A549 (cell line): ENCODE measurements at regions not wholly inside any gene's neighbourhood (a gene's known extent, or its start where the extent isn't known, plus 50 kb on each side); places are given as distances from the start of the nearest gene placed in this dataset.

Experiments used
- ATAC-seq, 2 experiments: fragments of 200-7000 bp in 1 of 2; fragments of >200 bp in 1 of 2; cut with Nextera tagmentation in 1 of 2; cut with Tn5 transposase in 1 of 2; 3 replicates each; pipeline versions ENCODE4 v1.8.0 to v1.9.1; 2018 to 2020; ENCODE audit warnings: mild to moderate bottlenecking in 1 of 2, moderate library complexity in 1 of 2
- CTCF ChIA-PET: fragments of 300-600 bp; sonication (Branson Sonifier 250); formaldehyde crosslinking; extraction: SDS; loops from one replicate; lab custom pipeline; 2021; ENCODE audit warnings: antibody characterized with exemption, inconsistent platforms; lab: Yijun Ruan, JAX
- POLR2A ChIA-PET: fragments of 350-600 bp; formaldehyde crosslinking; extraction: SDS; loops from one replicate; lab custom pipeline; 2021; ENCODE audit warnings: antibody characterized with exemption, inconsistent platforms; lab: Yijun Ruan, JAX
- DNase-seq, 2 experiments: peaks; one replicate each; pipeline versions ENCODE4 v3.0.0 to v3.0.0-alpha.2; 2011 to 2016; ENCODE audit warnings: low read depth in 1 of 2, low spot score in 1 of 2
- FAIRE-seq: peaks from 2 replicates; lab custom pipeline; 2011; peaks lifted over from hg19 to GRCh38; lab: Jason Lieb, UNC
- H3K27ac ChIP-seq, 2 experiments: fragments of >200 bp; sonication (Bioruptor Twin); formaldehyde crosslinking; 3 replicates each; pipeline ENCODE4 v1.5.1; 2016 to 2017
- H3K4me1 ChIP-seq: fragments of >200 bp; sonication (Bioruptor Twin); formaldehyde crosslinking; 3 replicates; pipeline ENCODE4 v1.6.1; 2016
- H3K4me2 ChIP-seq: fragments of >200 bp; sonication (Bioruptor Twin); formaldehyde crosslinking; 3 replicates; pipeline ENCODE4 v1.6.1; 2016
- H3K4me3 ChIP-seq: fragments of >200 bp; sonication (Bioruptor Twin); formaldehyde crosslinking; 3 replicates; pipeline ENCODE4 v1.5.1; 2016
- H3K9me3 ChIP-seq: fragments of >200 bp; sonication (Bioruptor Twin); formaldehyde crosslinking; 3 replicates; pipeline ENCODE4 v1.6.1; 2016
- CBX8 ChIP-seq: fragments of 200-600 bp; sonication (generic); IDR thresholded peaks from 2 replicates; pipeline ENCODE4 v1.6.1; 2016
- EHMT2 ChIP-seq: fragments of 200-600 bp; sonication (generic); IDR thresholded peaks from 2 replicates; pipeline ENCODE4 v1.6.1; 2016; ENCODE audit warnings: antibody characterized with exemption, low read depth, mild to moderate bottlenecking, moderate library complexity
- ESRRA ChIP-seq: fragments of 150-350 bp; IDR thresholded peaks from 2 replicates; pipeline ENCODE4 v1.6.1; 2014; ENCODE audit warnings: mild to moderate bottlenecking, low read length, borderline replicate concordance
- GATA3 ChIP-seq: IDR thresholded peaks from 2 replicates; pipeline ENCODE4 v1.6.1; 2012; ENCODE audit warnings: borderline replicate concordance
- HOXA7 ChIP-seq: fragments of 250-450 bp; sonication (Bioruptor Pico); IDR thresholded peaks from 2 replicates; pipeline ENCODE4 v1.5.0; 2020; ENCODE audit warnings: mild to moderate bottlenecking, moderate library complexity
- MAFK ChIP-seq: fragments of 450-650 bp; IDR thresholded peaks from 2 replicates; pipeline ENCODE4 v1.6.1; 2014; ENCODE audit not compliant: partially characterized antibody
- MAZ ChIP-seq: fragments of 150-350 bp; IDR thresholded peaks from 2 replicates; pipeline ENCODE4 v1.6.1; 2014; ENCODE audit warnings: antibody characterized with exemption, low read depth, low read length, borderline replicate concordance
- NFE2L2 ChIP-seq: fragments of 150-350 bp; conservative IDR thresholded peaks from 2 replicates; pipeline ENCODE4 v1.6.1; 2014; ENCODE audit warnings: low read length
- NPAS2 ChIP-seq: fragments of 250-450 bp; sonication (Bioruptor Pico); IDR thresholded peaks from 2 replicates; pipeline ENCODE4 v1.8.0; 2022; ENCODE audit warnings: mild to moderate bottlenecking, moderate library complexity, borderline replicate concordance
- NR3C1 ChIP-seq: fragments of >200 bp; sonication (Bioruptor Twin); formaldehyde crosslinking; IDR thresholded peaks from 3 replicates; pipeline ENCODE4 v1.6.1; 2017
- POLR2A ChIP-seq: IDR thresholded peaks from 2 replicates; pipeline ENCODE4 v1.6.1; 2012; ENCODE audit warnings: mild to moderate bottlenecking, low read length
- RAD21 ChIP-seq, 2 experiments: fragments of >200 bp in 1 of 2; sonication (Bioruptor Twin) in 1 of 2; formaldehyde crosslinking in 1 of 2; IDR thresholded peaks in 1 of 2; conservative IDR thresholded peaks in 1 of 2; 2 replicates in 1 of 2; 3 replicates in 1 of 2; pipeline ENCODE4 v1.6.1; 2012 to 2018; ENCODE audit warnings: inconsistent platforms in 1 of 2
- RARB ChIP-seq: fragments of 250-450 bp; sonication (Bioruptor Pico); IDR thresholded peaks from 2 replicates; pipeline ENCODE4 v1.8.0; 2021; ENCODE audit warnings: mild to moderate bottlenecking, moderate library complexity
- RCOR1 ChIP-seq: fragments of 150-350 bp; IDR thresholded peaks from 2 replicates; pipeline ENCODE4 v1.6.1; 2014; ENCODE audit warnings: antibody characterized with exemption, low read length, low read depth
- RFX5 ChIP-seq: fragments of 450-650 bp; IDR thresholded peaks from 2 replicates; pipeline ENCODE4 v1.7.1; 2014; ENCODE audit warnings: antibody characterized with exemption, mild to moderate bottlenecking, moderate library complexity
- RNF2 ChIP-seq: fragments of 200-600 bp; sonication (generic); IDR thresholded peaks from 2 replicates; pipeline ENCODE4 v1.6.1; 2016; ENCODE audit warnings: low read depth, mild to moderate bottlenecking, antibody characterized with exemption, moderate library complexity, borderline replicate concordance
- TFCP2L1 ChIP-seq: fragments of 250-450 bp; sonication (Bioruptor Pico); IDR thresholded peaks from 2 replicates; pipeline ENCODE4 v1.5.0; 2021; ENCODE audit warnings: mild to moderate bottlenecking
- TP53 ChIP-seq: fragments of 250-450 bp; sonication (Bioruptor Pico); IDR thresholded peaks from 2 replicates; pipeline ENCODE4 v1.5.0; 2021; ENCODE audit warnings: mild to moderate bottlenecking, moderate library complexity
- ZFP36 ChIP-seq: fragments of 450-650 bp; IDR thresholded peaks from 2 replicates; pipeline ENCODE4 v1.6.1; 2014; ENCODE audit warnings: borderline replicate concordance; ENCODE audit not compliant: partially characterized antibody
- ZNF302 ChIP-seq: fragments of 250-450 bp; sonication (Bioruptor Pico); IDR thresholded peaks from 2 replicates; pipeline ENCODE4 v1.9.0; 2021; ENCODE audit warnings: inconsistent platforms, mild to moderate bottlenecking, moderate library complexity
- ZSCAN20 ChIP-seq: fragments of 250-450 bp; sonication (Bioruptor Pico); IDR thresholded peaks from 2 replicates; pipeline ENCODE4 v1.8.0; 2022; ENCODE audit warnings: mild to moderate bottlenecking, moderate library complexity
- WGBS: methylation state at CpG from one replicate; pipeline ENCODE4 v1.1.6; 2017; ENCODE audit errors: missing lambda C conversion rate; 5-methylcytosine and 5-hydroxymethylcytosine counted together
- TF ChIP-seq, protein P1 (sequence below): fragments of 250-450 bp; sonication (Bioruptor Pico); IDR thresholded peaks from 2 replicates; pipeline ENCODE4 v1.5.0; 2021; ENCODE audit warnings: mild to moderate bottlenecking, moderate library complexity, borderline replicate concordance
- TF ChIP-seq, protein P2 (sequence below): fragments of >200 bp; sonication (Bioruptor Twin); formaldehyde crosslinking; IDR thresholded peaks from 3 replicates; pipeline ENCODE4 v1.6.1; 2016
- TF ChIP-seq, protein P3 (sequence below): fragments of 150-350 bp; IDR thresholded peaks from 2 replicates; pipeline ENCODE4 v1.6.1; 2014; ENCODE audit warnings: low read depth, mild to moderate bottlenecking, low read length
- TF ChIP-seq, protein P4 (sequence below): IDR thresholded peaks from 2 replicates; pipeline ENCODE4 v1.6.1; 2012

DNA sequence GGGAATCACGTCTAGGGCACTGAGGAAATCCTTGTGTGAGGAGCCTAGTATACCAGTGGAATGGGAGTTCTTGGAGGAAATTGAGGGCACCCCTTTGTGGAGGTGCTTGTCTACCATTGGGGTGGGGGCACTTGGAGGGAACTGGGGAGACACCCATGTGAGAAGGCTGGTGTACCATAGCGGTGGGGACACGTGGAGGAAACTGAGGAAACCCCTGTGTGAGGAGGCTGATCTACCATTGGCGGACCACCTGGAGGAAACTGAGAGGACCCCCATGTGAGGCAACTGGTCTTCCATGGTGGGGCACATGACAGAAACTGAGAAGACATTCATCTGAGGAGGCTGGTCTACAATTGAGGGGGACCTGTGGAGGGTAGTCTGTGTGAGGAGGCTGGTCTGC lies 164.5 kb downstream of the FBLN2 start:
- no peak overlapping the region for H3K4me2 ChIP-seq
- WGBS = 0% methylated on average over 4 of the region's 4 CpGs
- ATAC-seq = no peak
- FAIRE-seq = no peak
- DNase-seq = no peak
- POLR2A ChIA-PET = no interaction called here
- no peaks in the 10 kb centered on the region for H3K4me1 ChIP-seq
- H3K27ac ChIP-seq = no peak overlapping the region
- H3K4me3 ChIP-seq = no peak overlapping the region
- 0 out of 3 replicates have a peak, but pooled peaks cover 3% of the 10 kb centered on the region for H3K9me3 ChIP-seq
- TF ChIP-seq NFE2L2 (no peak), RFX5 (no peak), HOXA7 (no peak), MAZ (no peak), GATA3 (no peak), ZFP36 (no peak), TFCP2L1 (no peak), ZSCAN20 (CRISPR knock-in tag) (no peak), RAD21 (conservative IDR thresholded peaks at IDR 0.05 in 1 of 2, IDR thresholded peaks at IDR 0.05 in 1 of 2) (no peak), POLR2A (no peak), EHMT2 (no peak), RARB (no peak)
- TF ChIP-seq, protein P1, sequence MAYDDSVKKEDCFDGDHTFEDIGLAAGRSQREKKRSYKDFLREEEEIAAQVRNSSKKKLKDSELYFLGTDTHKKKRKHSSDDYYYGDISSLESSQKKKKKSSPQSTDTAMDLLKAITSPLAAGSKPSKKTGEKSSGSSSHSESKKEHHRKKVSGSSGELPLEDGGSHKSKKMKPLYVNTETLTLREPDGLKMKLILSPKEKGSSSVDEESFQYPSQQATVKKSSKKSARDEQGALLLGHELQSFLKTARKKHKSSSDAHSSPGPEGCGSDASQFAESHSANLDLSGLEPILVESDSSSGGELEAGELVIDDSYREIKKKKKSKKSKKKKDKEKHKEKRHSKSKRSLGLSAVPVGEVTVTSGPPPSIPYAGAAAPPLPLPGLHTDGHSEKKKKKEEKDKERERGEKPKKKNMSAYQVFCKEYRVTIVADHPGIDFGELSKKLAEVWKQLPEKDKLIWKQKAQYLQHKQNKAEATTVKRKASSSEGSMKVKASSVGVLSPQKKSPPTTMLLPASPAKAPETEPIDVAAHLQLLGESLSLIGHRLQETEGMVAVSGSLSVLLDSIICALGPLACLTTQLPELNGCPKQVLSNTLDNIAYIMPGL (CRISPR knock-in tag) = no peak
- TF ChIP-seq, protein P2, sequence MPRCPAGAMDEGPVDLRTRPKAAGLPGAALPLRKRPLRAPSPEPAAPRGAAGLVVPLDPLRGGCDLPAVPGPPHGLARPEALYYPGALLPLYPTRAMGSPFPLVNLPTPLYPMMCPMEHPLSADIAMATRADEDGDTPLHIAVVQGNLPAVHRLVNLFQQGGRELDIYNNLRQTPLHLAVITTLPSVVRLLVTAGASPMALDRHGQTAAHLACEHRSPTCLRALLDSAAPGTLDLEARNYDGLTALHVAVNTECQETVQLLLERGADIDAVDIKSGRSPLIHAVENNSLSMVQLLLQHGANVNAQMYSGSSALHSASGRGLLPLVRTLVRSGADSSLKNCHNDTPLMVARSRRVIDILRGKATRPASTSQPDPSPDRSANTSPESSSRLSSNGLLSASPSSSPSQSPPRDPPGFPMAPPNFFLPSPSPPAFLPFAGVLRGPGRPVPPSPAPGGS = no peak
- TF ChIP-seq, protein P3, sequence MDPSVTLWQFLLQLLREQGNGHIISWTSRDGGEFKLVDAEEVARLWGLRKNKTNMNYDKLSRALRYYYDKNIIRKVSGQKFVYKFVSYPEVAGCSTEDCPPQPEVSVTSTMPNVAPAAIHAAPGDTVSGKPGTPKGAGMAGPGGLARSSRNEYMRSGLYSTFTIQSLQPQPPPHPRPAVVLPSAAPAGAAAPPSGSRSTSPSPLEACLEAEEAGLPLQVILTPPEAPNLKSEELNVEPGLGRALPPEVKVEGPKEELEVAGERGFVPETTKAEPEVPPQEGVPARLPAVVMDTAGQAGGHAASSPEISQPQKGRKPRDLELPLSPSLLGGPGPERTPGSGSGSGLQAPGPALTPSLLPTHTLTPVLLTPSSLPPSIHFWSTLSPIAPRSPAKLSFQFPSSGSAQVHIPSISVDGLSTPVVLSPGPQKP = no peak
- TF ChIP-seq, all 56 proteins: peak for 0
- CTCF ChIA-PET = no interaction called here

DNA sequence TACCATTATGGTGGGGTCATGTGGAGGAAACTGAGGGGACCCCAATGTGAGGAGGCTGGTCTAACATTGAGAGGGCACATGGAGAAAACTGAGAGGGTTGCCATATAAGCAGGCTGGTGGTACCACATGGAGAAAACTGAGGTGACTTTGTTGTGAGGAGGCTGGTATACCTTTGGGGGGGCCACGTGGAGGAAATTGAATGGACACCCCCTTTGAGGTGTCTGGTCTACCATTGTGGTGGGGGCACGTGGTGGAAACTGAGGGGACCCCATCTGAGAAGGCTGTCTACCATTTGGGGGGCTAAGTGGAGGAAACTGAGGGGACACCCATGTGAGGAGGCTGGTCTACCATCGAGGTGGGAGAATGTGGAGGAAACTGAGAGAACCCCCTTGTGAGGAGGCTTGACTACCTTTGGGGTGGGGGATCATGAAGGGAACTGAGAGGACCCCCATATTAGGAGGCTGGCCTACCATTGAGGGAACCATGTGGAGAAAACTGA lies 163.8 kb downstream of the FBLN2 start:
- no peak overlapping the region for H3K4me2 ChIP-seq
- 0% methylated on average over 3 of the region's 3 CpGs for WGBS
- H3K9me3 ChIP-seq = 0 out of 3 replicates have a peak, but pooled peaks cover 3% of the 10 kb centered on the region
- DNase-seq (no peak), ATAC-seq (no peak), FAIRE-seq (no peak)
- H3K27ac ChIP-seq = no peak overlapping the region
- CTCF ChIA-PET = no interaction called here
- TF ChIP-seq NFE2L2 = no peak
- POLR2A ChIA-PET = no interaction called here
- H3K4me3 ChIP-seq = no peak overlapping the region
- no peaks in the 10 kb centered on the region for H3K4me1 ChIP-seq

DNA sequence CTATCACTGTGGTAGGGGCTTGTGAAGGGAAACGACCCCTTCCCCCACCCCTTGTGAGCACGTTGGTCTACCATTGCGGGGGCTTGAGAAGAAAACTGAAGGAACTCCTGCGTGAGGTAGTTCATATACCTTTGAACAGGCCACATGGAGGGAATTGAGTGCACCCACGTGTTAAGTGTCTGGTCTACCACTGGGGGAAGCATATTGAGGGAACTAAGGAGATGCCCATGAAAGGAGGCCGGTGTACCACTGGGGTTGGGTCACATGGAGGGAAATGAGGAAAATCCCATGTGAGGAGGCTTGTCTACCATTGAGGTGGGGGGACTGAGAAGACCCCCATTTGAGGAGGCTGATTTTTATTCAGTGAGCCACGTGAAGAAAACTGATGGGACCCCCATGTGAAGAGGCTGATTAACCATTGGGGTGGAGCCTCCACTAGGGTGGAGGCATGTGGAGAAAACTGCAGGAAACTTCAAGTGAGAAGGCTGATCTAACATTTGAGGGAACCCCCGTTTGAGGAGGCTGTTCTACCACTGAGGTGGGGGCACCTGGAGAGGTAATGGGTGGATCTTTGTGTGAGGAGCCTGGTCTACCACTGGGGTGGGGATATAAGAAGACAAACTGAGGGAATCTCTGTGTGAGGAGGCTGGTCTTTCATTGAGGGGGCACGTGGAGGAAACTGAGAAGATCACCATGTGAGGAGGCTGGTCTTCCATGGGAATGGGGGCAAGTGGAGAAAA lies 163.2 kb downstream of the FBLN2 start:
- FAIRE-seq = no peak
- peak in 1 of 2 experiments; percentile 56; a peak in 2 of 6 replicates for ATAC-seq
- DNase-seq = no peak
- WGBS = 2% methylated on average over 9 of the region's 9 CpGs
- H3K4me1 ChIP-seq = no peaks in the 10 kb centered on the region
- CTCF ChIA-PET = no interaction called here
- no peak overlapping the region for H3K4me2 ChIP-seq
- POLR2A ChIA-PET = no interaction called here
- no peak overlapping the region for H3K27ac ChIP-seq
- H3K9me3 ChIP-seq = peaks cover 3% of the 10 kb centered on the region; the same call in 1 of the 3 replicates
- H3K4me3 ChIP-seq = no peak overlapping the region
- TF ChIP-seq RAD21 (conservative IDR thresholded peaks at IDR 0.05 in 1 of 2, IDR thresholded peaks at IDR 0.05 in 1 of 2) (no peak), POLR2A (no peak), ZFP36 (no peak), ZNF302 (CRISPR knock-in tag) (no peak), CBX8 (no peak), MAFK (no peak), RCOR1 (no peak), EHMT2 (no peak), RNF2 (no peak), NPAS2 (CRISPR knock-in tag) (no peak), NR3C1 (no peak), ESRRA (no peak), TP53 (CRISPR knock-in tag) (no peak)
- TF ChIP-seq, protein P4, sequence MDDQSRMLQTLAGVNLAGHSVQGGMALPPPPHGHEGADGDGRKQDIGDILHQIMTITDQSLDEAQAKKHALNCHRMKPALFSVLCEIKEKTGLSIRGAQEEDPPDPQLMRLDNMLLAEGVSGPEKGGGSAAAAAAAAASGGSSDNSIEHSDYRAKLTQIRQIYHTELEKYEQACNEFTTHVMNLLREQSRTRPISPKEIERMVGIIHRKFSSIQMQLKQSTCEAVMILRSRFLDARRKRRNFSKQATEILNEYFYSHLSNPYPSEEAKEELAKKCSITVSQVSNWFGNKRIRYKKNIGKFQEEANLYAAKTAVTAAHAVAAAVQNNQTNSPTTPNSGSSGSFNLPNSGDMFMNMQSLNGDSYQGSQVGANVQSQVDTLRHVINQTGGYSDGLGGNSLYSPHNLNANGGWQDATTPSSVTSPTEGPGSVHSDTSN = no peak
- TF ChIP-seq, protein P3 = no peak
- TF ChIP-seq, protein P2 = no peak
